ENCODE measurements at regions not wholly inside any gene's neighbourhood (a gene's known extent, or its start where the extent isn't known, plus 50 kb on each side); places are given as distances from the start of the nearest gene placed in this dataset.

GRCh38 chr10:10394933-10395658, 622.6 kb upstream of the CELF2 start:
- TF ChIP-seq EZH2 (IDR thresholded peaks at IDR 0.05): no peak
- TF ChIP-seq CTCF (IDR thresholded peaks at IDR 0.05): no peak
- TF ChIP-seq EZH2phosphoT487 (IDR thresholded peaks at IDR 0.05): no peak
- H4K20me1 ChIP-seq (ENCODE audit: low read depth): no peaks in the 10 kb centered on the region
- no peak overlapping the region for H3K27ac Mint-ChIP-seq
- no peak overlapping the region for H3K4me3 ChIP-seq
- no peak for DNase-seq (ENCODE audit: low spot score)
- peaks cover 3% of the 10 kb centered on the region for H3K9me3 Mint-ChIP-seq
- H3K9ac ChIP-seq: no peak overlapping the region
- no peaks in the 10 kb centered on the region for H3K36me3 ChIP-seq
- no peak overlapping the region for H3K4me3 Mint-ChIP-seq
- H3K27me3 Mint-ChIP-seq (ENCODE audit: insufficient read depth, low read depth): peaks cover 4% of the 10 kb centered on the region
- no peaks in the 10 kb centered on the region for H3K79me2 ChIP-seq (ENCODE audit: low read depth)
- H3K36me3 Mint-ChIP-seq: no peaks in the 10 kb centered on the region
- H3K27me3 ChIP-seq: no peaks in the 10 kb centered on the region
- H3K4me1 ChIP-seq: no peaks in the 10 kb centered on the region
- no peaks in the 10 kb centered on the region for H3F3A ChIP-seq (ENCODE audit: low read depth)
- no peak overlapping the region for H3K27ac ChIP-seq
- no peaks in the 10 kb centered on the region for H3K9me3 ChIP-seq (ENCODE audit: low read depth)
- no peaks in the 10 kb centered on the region for H3K4me1 Mint-ChIP-seq
- H3K4me2 ChIP-seq: no peak overlapping the region
- H2AFZ ChIP-seq (replicated peaks): no peak overlapping the region

- TF ChIP-seq EZH2phosphoT487 (IDR thresholded peaks at IDR 0.05): no peak
- no peak for TF ChIP-seq EZH2 (IDR thresholded peaks at IDR 0.05)
- TF ChIP-seq CTCF (IDR thresholded peaks at IDR 0.05): no peak
- Histone ChIP-seq H3K27me3 (no peaks in the 10 kb centered on the region), H2AFZ (replicated peaks) (no peak overlapping the region), H3K4me1 (no peaks in the 10 kb centered on the region), H3K27ac (no peak overlapping the region), H3K36me3 (no peaks in the 10 kb centered on the region), H3K4me3 (no peak overlapping the region), H3K9ac (no peak overlapping the region), H3K79me2 (ENCODE audit: low read depth) (no peaks in the 10 kb centered on the region), H4K20me1 (ENCODE audit: low read depth) (no peaks in the 10 kb centered on the region), H3K4me2 (no peak overlapping the region), H3K9me3 (ENCODE audit: low read depth) (no peaks in the 10 kb centered on the region), H3F3A (ENCODE audit: low read depth) (no peaks in the 10 kb centered on the region)
- H3K27ac Mint-ChIP-seq: no peak overlapping the region
- no peaks in the 10 kb centered on the region for H3K4me1 Mint-ChIP-seq
- H3K27me3 Mint-ChIP-seq (ENCODE audit: insufficient read depth, low read depth): peaks cover 4% of the 10 kb centered on the region
- H3K9me3 Mint-ChIP-seq: peaks cover 9% of the 10 kb centered on the region
- H3K36me3 Mint-ChIP-seq: no peaks in the 10 kb centered on the region
- DNase-seq (ENCODE audit: low spot score): no peak
- H3K4me3 Mint-ChIP-seq: no peak overlapping the region
Measured at GRCh38 chr10:10396601-10397000, 621.1 kb upstream of the CELF2 start.

- no peaks in the 10 kb centered on the region for H3K36me3 ChIP-seq
- H3K27ac Mint-ChIP-seq: no peak overlapping the region
- H3K27me3 Mint-ChIP-seq (ENCODE audit: insufficient read depth, low read depth): peaks cover 4% of the 10 kb centered on the region
- DNase-seq (ENCODE audit: low spot score): no peak
- H3K36me3 Mint-ChIP-seq: no peaks in the 10 kb centered on the region
- TF ChIP-seq EZH2phosphoT487 (IDR thresholded peaks at IDR 0.05): no peak
- TF ChIP-seq EZH2 (IDR thresholded peaks at IDR 0.05): no peak
- TF ChIP-seq CTCF (IDR thresholded peaks at IDR 0.05): no peak
- H3K9ac ChIP-seq: no peak overlapping the region
- no peaks in the 10 kb centered on the region for H3F3A ChIP-seq (ENCODE audit: low read depth)
- H3K4me1 ChIP-seq: no peaks in the 10 kb centered on the region
- no peak overlapping the region for H3K4me2 ChIP-seq
- H3K27me3 ChIP-seq: no peaks in the 10 kb centered on the region
- H4K20me1 ChIP-seq (ENCODE audit: low read depth): no peaks in the 10 kb centered on the region
- no peak overlapping the region for H3K4me3 ChIP-seq
- no peaks in the 10 kb centered on the region for H3K4me1 Mint-ChIP-seq
- no peaks in the 10 kb centered on the region for H3K9me3 ChIP-seq (ENCODE audit: low read depth)
- no peak overlapping the region for H2AFZ ChIP-seq (replicated peaks)
- no peak overlapping the region for H3K27ac ChIP-seq
- no peaks in the 10 kb centered on the region for H3K79me2 ChIP-seq (ENCODE audit: low read depth)
- no peak overlapping the region for H3K4me3 Mint-ChIP-seq
- H3K9me3 Mint-ChIP-seq: peaks cover 11% of the 10 kb centered on the region
Measured at GRCh38 chr10:10397906-10398305, 619.8 kb upstream of the CELF2 start.

All from neural progenitor cell (in vitro differentiated cells).